ENCODE measurements at regions not wholly inside any gene's neighbourhood (a gene's known extent, or its start where the extent isn't known, plus 50 kb on each side); places are given as distances from the start of the nearest gene placed in this dataset.

GRCh38 chr6:165871571-165871970 is 208.5 kb upstream of the PDE10A start:
- H3K4me3 ChIP-seq (ENCODE audit: low read depth, low read length) = no peak overlapping the region
- TF ChIP-seq, protein P1, sequence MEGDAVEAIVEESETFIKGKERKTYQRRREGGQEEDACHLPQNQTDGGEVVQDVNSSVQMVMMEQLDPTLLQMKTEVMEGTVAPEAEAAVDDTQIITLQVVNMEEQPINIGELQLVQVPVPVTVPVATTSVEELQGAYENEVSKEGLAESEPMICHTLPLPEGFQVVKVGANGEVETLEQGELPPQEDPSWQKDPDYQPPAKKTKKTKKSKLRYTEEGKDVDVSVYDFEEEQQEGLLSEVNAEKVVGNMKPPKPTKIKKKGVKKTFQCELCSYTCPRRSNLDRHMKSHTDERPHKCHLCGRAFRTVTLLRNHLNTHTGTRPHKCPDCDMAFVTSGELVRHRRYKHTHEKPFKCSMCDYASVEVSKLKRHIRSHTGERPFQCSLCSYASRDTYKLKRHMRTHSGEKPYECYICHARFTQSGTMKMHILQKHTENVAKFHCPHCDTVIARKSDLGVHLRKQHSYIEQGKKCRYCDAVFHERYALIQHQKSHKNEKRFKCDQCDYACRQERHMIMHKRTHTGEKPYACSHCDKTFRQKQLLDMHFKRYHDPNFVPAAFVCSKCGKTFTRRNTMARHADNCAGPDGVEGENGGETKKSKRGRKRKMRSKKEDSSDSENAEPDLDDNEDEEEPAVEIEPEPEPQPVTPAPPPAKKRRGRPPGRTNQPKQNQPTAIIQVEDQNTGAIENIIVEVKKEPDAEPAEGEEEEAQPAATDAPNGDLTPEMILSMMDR (IDR thresholded peaks at IDR 0.05; ENCODE audit: low read depth, low read length) = no peak

- H3K4me3 ChIP-seq (ENCODE audit: low read depth, low read length) = no peak overlapping the region
- TF ChIP-seq, protein P1 (IDR thresholded peaks at IDR 0.05; ENCODE audit: low read depth, low read length) = no peak
These were observed 206.5 kb upstream of the PDE10A start for GRCh38 chr6:165869526-165869925.

DNA sequence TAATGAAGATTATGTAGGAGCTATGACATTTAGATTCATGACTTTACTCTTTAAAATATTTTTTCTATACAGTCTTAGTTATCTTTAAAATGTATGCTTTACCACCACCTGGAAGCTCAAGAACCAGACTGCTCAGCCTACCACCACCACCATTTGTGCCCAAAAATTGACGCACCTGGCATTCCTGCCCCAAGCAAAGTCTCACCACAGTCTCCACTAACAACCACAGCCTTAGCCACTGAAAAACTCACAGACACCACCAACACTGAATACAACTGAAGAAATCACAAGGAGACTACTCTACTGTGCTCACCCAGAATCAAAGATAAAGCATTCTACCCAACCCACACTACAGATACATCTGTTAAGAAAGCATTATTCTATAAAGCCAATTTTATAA is 201.9 kb upstream of the PDE10A start:
- H3K4me3 ChIP-seq (ENCODE audit: low read depth, low read length) = no peak overlapping the region
- TF ChIP-seq, protein P1 (IDR thresholded peaks at IDR 0.05; ENCODE audit: low read depth, low read length) = no peak

- H3K4me3 ChIP-seq (ENCODE audit: low read depth, low read length) = no peak overlapping the region
- TF ChIP-seq, protein P1 (IDR thresholded peaks at IDR 0.05; ENCODE audit: low read depth, low read length) = no peak
These were observed 201.2 kb upstream of the PDE10A start for GRCh38 chr6:165864218-165864617.

DNA sequence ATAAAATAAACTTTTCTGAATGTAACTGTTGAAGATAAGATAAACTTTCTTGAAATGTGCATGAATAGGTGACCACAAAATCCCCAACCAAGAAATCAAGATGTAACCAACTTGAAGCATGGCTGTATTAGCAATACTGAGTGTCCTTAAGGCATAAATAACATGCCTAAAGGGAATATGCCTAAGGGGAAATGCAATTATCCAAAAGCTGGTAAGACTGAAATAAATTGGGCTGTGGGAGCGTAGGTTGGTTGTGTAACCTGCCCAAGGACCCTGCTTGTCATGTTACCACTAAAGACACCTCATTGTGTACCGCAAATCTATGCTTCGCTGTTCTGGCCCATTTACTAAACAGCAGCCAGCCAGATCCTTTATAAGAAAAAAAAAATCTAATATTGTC is 200.8 kb upstream of the PDE10A start:
- TF ChIP-seq, protein P1 (IDR thresholded peaks at IDR 0.05; ENCODE audit: low read depth, low read length) = no peak
- H3K4me3 ChIP-seq (ENCODE audit: low read depth, low read length) = no peak overlapping the region

DNA sequence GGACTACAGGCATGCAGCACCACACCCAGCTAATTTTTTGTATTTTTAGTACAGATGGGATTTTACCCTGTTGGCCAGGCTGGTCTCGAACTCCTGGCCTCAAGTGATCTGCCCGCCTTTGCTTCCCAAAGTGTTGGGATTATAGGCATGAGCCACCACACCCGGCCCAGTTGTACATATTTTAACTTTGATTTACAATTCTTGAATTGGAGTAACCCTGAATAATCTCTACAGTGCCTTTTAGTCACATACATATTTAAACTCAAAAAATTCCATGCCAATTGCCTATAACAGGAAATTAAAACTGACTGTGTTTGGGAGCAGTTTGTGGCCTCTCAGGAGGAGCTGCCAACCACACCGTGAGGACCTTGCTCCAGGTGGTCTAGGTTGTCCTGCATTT is 199.8 kb upstream of the PDE10A start:
- TF ChIP-seq, protein P1 (IDR thresholded peaks at IDR 0.05; ENCODE audit: low read depth, low read length) = no peak
- no peak overlapping the region for H3K4me3 ChIP-seq (ENCODE audit: low read depth, low read length)

DNA sequence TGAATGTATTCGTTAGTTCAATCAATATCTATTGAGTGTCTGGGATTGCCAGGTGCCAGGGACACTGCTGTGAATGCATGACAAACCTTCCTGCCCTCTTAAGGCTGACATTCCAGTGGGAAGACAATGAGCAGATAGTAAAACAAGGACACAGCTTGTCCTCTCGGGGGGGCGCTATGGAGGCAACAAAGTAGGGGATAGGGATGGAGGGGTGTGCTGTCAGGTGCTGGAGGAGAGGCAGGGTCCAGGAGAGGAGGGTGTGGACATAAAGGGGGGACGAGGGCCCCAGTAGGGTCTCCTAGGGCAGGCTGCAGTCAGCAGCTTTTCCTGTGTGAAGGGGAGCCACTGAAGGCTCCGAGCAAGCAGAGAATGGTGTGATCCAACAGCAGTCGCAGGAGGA is 198.2 kb upstream of the PDE10A start:
- H3K4me3 ChIP-seq (ENCODE audit: low read depth, low read length) = no peak overlapping the region
- TF ChIP-seq, protein P1 (IDR thresholded peaks at IDR 0.05; ENCODE audit: low read depth, low read length) = no peak

Data from WI38 (cell line).